HG03439 (cell line): ENCODE measurements at regions not wholly inside any gene's neighbourhood (a gene's known extent, or its start where the extent isn't known, plus 50 kb on each side); places are given as distances from the start of the nearest gene placed in this dataset.

Source experiments
- ATAC-seq: cut with Tn5 transposase; IDR thresholded peaks from one replicate; pipeline ENCODE4 v1.9.1; 2021; ENCODE audit warnings: mild to moderate bottlenecking, moderate library complexity; ENCODE audit not compliant: unreplicated experiment

- ATAC-seq, result no peak
Measured at GRCh38 chr13:72126424-72126823, 259.4 kb upstream of the DACH1 start.

- no peak for ATAC-seq
Measured at GRCh38 chr13:72125561-72125960, 258.6 kb upstream of the DACH1 start.

GRCh38 chr13:72122661-72123255 is 255.8 kb upstream of the DACH1 start:
- ATAC-seq, result no peak

- ATAC-seq, result no peak
Measured at GRCh38 chr13:72121466-72121865, 254.5 kb upstream of the DACH1 start.

DNA sequence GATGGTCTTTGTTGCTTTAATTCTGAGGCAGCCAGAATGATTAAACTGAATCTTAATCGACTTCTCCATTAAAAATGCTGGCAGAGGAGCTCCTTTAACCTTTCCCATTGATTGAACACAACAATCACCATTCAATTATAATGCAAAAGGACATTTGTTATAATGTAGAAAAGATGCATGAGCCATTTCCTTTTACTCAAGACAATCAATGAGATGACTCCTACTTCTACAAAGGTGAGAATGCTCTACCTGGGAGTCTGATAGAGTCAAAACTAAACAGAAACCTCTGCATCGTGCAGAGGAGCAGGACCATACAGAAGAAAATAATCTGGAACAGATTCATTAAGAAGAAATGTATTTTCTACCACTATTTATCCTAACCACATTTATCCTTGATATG is 253.6 kb upstream of the DACH1 start:
- no peak for ATAC-seq

DNA sequence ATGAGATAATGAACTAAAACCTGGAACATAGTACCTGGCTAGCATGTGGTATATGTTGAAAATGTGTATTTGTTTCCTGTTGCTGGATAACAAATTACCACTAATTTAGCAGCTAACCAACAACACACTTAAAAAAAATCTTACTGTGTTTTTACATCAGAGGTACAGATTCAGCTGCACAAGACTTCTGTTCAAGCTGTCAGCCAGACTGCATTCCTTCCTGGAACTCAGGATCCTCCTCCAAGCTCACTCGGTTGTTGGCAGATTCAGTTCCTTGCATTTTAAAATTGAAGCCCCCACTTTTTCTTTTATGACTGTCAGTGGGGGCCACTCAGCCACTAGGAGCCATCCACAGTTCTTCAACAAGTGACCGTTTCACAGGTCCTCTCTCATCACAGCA is 246.9 kb upstream of the DACH1 start:
- no peak for ATAC-seq

DNA sequence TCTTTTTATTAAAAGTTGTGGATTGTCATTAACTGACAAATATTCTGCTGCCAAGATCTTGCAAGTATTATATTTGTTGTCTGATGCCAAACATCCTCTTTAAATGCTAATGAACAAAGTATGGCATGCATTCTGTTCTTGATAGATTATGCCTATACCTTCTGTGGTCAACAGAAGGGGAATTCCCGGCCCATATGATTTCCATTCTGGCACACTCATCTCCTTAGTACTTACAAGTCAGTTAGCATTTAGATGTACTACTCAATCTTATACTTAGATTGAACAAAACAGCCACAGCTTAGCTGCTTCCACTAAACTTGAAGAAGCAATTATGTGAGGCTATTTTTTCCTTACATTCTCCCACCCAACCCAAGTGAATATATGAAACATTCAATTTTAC is 246.1 kb upstream of the DACH1 start:
- no peak for ATAC-seq

- ATAC-seq, result no peak
Measured at GRCh38 chr13:72112216-72112615, 245.2 kb upstream of the DACH1 start.

- ATAC-seq, result no peak
Measured at GRCh38 chr13:72109863-72110262, 242.9 kb upstream of the DACH1 start.

- no peak for ATAC-seq
Measured at GRCh38 chr13:72104656-72105180, 237.7 kb upstream of the DACH1 start.

DNA sequence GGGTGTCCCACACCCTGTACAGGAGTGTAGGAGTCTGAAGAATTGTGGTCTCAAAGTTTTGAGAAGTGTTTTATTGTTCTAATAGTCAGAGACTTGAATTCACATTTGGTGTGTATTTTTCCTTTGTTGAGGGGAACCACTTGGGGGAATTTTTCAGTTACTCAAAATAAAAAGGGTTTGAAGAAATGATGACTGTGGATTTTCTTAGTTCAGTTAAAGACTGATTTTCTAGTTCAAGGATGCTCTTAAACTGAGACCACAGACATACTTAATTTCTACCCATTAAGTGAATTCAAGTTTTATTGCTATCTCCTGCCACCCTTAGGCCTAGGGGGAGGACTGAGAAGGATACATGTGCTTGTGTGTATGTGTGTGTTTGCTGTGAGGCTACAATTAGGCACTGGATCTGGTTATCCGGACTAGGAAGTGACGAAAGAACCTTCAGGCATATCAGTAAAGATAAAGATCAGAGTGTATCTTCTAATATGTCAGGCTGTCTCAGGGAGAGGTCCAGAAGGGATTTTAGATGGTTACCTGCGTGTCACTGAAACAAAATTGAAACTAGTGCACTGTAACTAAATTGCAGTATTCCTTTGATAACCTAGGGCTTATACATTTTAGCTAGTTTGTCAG is 234.9 kb upstream of the DACH1 start:
- ATAC-seq, result no peak

GRCh38 chr13:72100339-72100738 is 233.3 kb upstream of the DACH1 start:
- no peak for ATAC-seq

DNA sequence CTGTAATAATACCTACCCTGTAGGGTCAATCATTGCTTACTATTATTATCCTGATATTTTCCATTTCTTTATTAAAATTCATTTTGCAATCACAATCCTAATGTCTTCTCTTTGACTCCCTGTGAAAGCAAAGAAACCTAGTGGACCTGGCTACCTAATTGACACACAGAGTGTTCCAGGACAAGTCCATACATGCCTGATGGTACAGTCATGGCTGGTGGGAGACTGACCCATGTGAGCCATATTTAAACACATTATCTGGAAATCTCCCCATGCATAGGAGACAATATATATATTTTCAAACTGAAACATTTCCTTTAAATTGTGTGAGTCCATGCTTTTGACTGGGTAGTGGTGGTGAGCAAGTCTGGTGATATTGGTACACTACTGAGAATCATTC is 230.6 kb upstream of the DACH1 start:
- ATAC-seq, result no peak

- no peak for ATAC-seq
Measured at GRCh38 chr13:72093262-72093661, 226.3 kb upstream of the DACH1 start.

GRCh38 chr13:72074663-72075062 is 207.7 kb upstream of the DACH1 start:
- ATAC-seq, result no peak

DNA sequence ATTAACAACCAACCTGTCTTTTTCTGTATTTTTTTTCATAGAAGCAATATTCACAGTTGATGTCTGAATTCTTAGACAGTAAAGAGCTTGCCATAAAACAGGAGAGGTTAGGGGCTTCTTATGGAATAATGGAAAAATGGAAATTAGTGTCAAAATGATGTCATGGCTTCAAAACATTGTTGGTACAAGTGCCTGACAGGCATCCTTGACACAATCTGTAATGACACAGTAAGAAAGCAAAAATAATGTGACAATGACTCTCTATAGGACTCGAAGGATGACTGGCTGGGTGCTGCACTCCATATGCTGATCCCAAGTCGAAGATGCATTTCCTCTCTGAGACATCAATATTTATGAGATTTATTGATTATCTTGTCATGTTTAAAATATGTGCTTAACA is 205.3 kb upstream of the DACH1 start:
- no peak for ATAC-seq

GRCh38 chr13:72071713-72072112 is 204.7 kb upstream of the DACH1 start:
- ATAC-seq, result no peak

GRCh38 chr13:72062566-72062965 is 195.6 kb upstream of the DACH1 start:
- ATAC-seq, result no peak

DNA sequence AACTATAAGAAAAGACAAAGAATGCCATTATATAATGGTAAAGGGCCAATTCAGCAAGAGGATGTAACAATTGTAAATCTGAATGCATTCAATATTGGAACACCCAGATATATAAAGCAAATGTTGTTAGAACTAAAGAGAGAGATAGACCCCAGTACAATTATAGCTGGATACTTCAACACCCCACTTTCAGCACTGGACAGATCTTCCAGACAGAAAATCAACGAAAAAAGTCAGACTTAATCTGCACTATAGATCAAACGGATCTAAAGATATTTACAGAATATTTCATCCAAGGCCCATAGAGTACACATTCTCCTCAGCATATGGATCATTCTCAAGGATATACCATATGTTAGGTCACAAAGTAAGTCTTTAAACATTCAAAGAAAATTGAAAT is 194.6 kb upstream of the DACH1 start:
- no peak for ATAC-seq

- no peak for ATAC-seq
Measured at GRCh38 chr13:72050251-72050650, 183.2 kb upstream of the DACH1 start.

GRCh38 chr13:72043366-72043765 is 176.4 kb upstream of the DACH1 start:
- ATAC-seq, result no peak

- no peak for ATAC-seq
Measured at GRCh38 chr13:72041165-72041564, 174.2 kb upstream of the DACH1 start.

DNA sequence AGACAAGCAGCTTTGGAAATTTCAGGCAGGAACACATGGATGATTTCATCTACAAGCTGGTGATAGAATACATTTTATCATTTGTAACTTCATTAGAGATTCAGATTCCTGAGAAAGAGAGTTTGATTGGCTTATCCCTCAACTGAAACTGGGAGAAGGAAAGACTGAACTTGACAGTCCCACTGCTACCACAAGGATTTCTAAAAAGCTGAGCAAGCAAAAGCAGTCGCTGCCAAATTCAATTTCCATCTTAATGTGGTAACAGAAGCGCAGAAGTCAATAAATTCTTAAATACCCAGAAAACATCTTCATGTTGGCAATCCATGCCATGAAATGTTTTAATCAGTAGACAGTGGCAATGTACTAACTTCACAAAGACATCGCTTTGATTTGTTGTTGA is 172.1 kb upstream of the DACH1 start:
- no peak for ATAC-seq
